WTC11 (cell line): ENCODE measurements at regions not wholly inside any gene's neighbourhood (a gene's known extent, or its start where the extent isn't known, plus 50 kb on each side); places are given as distances from the start of the nearest gene placed in this dataset.

Experiments
- ATAC-seq: fragments of 200-7000 bp; cut with Tn5 transposase; 2 replicates; pipeline ENCODE4 v1.10.0; 2021; ENCODE audit warnings: mild to moderate bottlenecking, moderate library complexity
- CTCF ChIA-PET: fragments of 300-600 bp; sonication (Branson Sonifier 250); formaldehyde crosslinking; loops from one replicate; lab custom pipeline; 2021; ENCODE audit warnings: antibody characterized with exemption; lab: Charles Lee
- POLR2A ChIA-PET: fragments of 350-600 bp; sonication (Branson Sonifier 250); formaldehyde crosslinking; loops from one replicate; lab custom pipeline; 2021; ENCODE audit warnings: antibody characterized with exemption; lab: Charles Lee
- DNase-seq: peaks from one replicate; pipeline ENCODE4 v3.0.0; 2021; ENCODE audit warnings: low spot score
- H3K27ac Mint-ChIP-seq: 2 replicates; pipeline ENCODE4 v1.8.0; 2021; ENCODE audit warnings: mixed read lengths
- H3K27me3 Mint-ChIP-seq: 2 replicates; pipeline ENCODE4 v1.8.0; 2021; ENCODE audit warnings: low read depth, mild to moderate bottlenecking, moderate library complexity, mixed read lengths
- H3K36me3 Mint-ChIP-seq: 2 replicates; pipeline ENCODE4 v1.8.0; 2021; ENCODE audit warnings: mixed read lengths
- H3K4me1 Mint-ChIP-seq: 2 replicates; pipeline ENCODE4 v1.8.0; 2022; ENCODE audit warnings: mixed read lengths
- H3K4me3 Mint-ChIP-seq: 2 replicates; pipeline ENCODE4 v1.8.0; 2021; ENCODE audit warnings: mild to moderate bottlenecking, moderate library complexity, mixed read lengths
- H3K9me3 Mint-ChIP-seq: 2 replicates; pipeline ENCODE4 v1.8.0; 2021; ENCODE audit warnings: mixed read lengths
- CREM ChIP-seq: sonication (generic); formaldehyde crosslinking; IDR thresholded peaks from 2 replicates; pipeline ENCODE4 v1.8.1; 2022; ENCODE audit warnings: mild to moderate bottlenecking, missing genetic modification reagents, moderate library complexity
- FOXJ3 ChIP-seq: sonication (generic); formaldehyde crosslinking; IDR thresholded peaks from 2 replicates; pipeline ENCODE4 v1.9.0; 2021; ENCODE audit warnings: missing genetic modification reagents, mild to moderate bottlenecking, borderline replicate concordance
- FOXP1 ChIP-seq: sonication (generic); formaldehyde crosslinking; IDR thresholded peaks from 2 replicates; pipeline ENCODE4 v1.8.0; 2022; ENCODE audit warnings: missing genetic modification reagents, mild to moderate bottlenecking, moderate library complexity, borderline replicate concordance
- NR3C1 ChIP-seq: sonication (generic); formaldehyde crosslinking; conservative IDR thresholded peaks from 2 replicates; pipeline ENCODE4 v1.8.1; 2023; ENCODE audit warnings: low read depth, mild to moderate bottlenecking, missing genetic modification reagents
- RORB ChIP-seq: fragments of 250-450 bp; sonication (Bioruptor Pico); IDR thresholded peaks from 2 replicates; pipeline ENCODE4 v1.9.0; 2021; ENCODE audit warnings: mild to moderate bottlenecking
- TP53 ChIP-seq: sonication (generic); formaldehyde crosslinking; IDR thresholded peaks from 2 replicates; pipeline ENCODE4 v1.8.1; 2023; ENCODE audit warnings: mild to moderate bottlenecking, missing genetic modification reagents
- ZNF121 ChIP-seq: sonication (generic); formaldehyde crosslinking; IDR thresholded peaks from 2 replicates; pipeline ENCODE4 v1.8.0; 2023; ENCODE audit warnings: missing genetic modification reagents
- ZNF138 ChIP-seq: sonication (generic); formaldehyde crosslinking; conservative IDR thresholded peaks from 2 replicates; pipeline ENCODE4 v1.8.1; 2022; ENCODE audit warnings: mild to moderate bottlenecking, moderate library complexity, missing genetic modification reagents
- ZNF416 ChIP-seq: fragments of 250-450 bp; sonication (Bioruptor Pico); IDR thresholded peaks from 2 replicates; pipeline ENCODE4 v1.9.0; 2021; ENCODE audit warnings: mild to moderate bottlenecking, inconsistent platforms
- ZNF423 ChIP-seq: fragments of 250-450 bp; sonication (Bioruptor Pico); IDR thresholded peaks from 2 replicates; pipeline ENCODE4 v2.1.2; 2022; ENCODE audit warnings: mild to moderate bottlenecking, moderate library complexity
- TF ChIP-seq, protein P1 (sequence below): sonication (generic); formaldehyde crosslinking; conservative IDR thresholded peaks from 2 replicates; pipeline ENCODE4 v1.8.1; 2023; ENCODE audit warnings: mild to moderate bottlenecking, low read depth, missing genetic modification reagents, moderate library complexity
- TF ChIP-seq, protein P2 (sequence below): sonication (generic); formaldehyde crosslinking; conservative IDR thresholded peaks from 2 replicates; pipeline ENCODE4 v1.8.1; 2022; ENCODE audit warnings: mild to moderate bottlenecking, missing genetic modification reagents
- TF ChIP-seq, protein P3 (sequence below): sonication (generic); formaldehyde crosslinking; IDR thresholded peaks from 2 replicates; pipeline ENCODE4 v1.8.1; 2022; ENCODE audit warnings: mild to moderate bottlenecking, moderate library complexity, missing genetic modification reagents
- TF ChIP-seq, protein P4 (sequence below): sonication (generic); formaldehyde crosslinking; IDR thresholded peaks from 2 replicates; pipeline ENCODE4 v1.8.1; 2022; ENCODE audit warnings: missing genetic modification reagents, borderline replicate concordance
- TF ChIP-seq, protein P5 (sequence below): fragments of 250-450 bp; sonication (Bioruptor Pico); IDR thresholded peaks from 2 replicates; pipeline ENCODE4 v1.9.0; 2021; ENCODE audit warnings: moderate library complexity, mild to moderate bottlenecking, inconsistent platforms, borderline replicate concordance
- TF ChIP-seq, protein P6 (sequence below): sonication (generic); formaldehyde crosslinking; IDR thresholded peaks from 2 replicates; pipeline ENCODE4 v1.8.0; 2022; ENCODE audit warnings: mild to moderate bottlenecking, missing genetic modification reagents
- TF ChIP-seq, protein P7 (sequence below): sonication (generic); formaldehyde crosslinking; IDR thresholded peaks from 2 replicates; pipeline ENCODE4 v1.8.1; 2022; ENCODE audit warnings: low read depth, missing genetic modification reagents, borderline replicate concordance

DNA sequence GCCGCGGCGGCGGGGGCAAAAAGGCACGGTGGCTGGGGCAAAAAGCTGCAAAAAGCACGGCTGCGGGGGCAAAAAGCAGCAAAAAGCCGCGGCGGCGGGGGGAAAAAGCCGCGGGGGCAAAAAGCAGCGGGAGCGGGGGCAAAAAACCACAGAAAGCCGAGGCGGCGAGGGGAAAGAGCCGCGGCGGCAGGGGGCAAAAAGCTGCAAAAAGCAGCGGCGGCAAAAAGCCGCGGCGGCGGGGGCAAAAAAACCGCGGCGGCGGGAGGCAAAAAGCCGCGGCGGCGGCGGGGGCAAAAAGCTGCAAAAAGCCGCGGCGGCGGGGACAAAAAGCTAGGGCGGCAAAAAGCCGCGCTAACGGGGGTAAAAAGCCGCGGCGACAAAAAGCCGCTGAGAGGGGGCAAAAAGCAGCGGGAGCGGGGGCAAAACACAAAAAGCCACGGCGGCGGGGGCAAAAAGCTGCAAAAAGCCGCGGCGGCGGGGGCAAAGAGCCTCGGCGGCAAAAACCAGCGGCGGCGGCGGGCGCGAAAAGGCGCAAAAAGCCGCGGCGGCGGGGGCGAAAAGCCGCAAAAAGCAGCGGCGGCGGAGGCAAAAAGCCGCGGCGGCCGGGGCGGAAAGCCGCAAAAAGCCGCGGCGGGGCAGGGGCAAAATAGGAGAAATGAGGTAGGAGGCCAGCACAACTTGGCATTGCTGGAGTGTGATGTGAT, 123.4 kb downstream of the ANKRD30BL start (continued):
- TF ChIP-seq, protein P1, sequence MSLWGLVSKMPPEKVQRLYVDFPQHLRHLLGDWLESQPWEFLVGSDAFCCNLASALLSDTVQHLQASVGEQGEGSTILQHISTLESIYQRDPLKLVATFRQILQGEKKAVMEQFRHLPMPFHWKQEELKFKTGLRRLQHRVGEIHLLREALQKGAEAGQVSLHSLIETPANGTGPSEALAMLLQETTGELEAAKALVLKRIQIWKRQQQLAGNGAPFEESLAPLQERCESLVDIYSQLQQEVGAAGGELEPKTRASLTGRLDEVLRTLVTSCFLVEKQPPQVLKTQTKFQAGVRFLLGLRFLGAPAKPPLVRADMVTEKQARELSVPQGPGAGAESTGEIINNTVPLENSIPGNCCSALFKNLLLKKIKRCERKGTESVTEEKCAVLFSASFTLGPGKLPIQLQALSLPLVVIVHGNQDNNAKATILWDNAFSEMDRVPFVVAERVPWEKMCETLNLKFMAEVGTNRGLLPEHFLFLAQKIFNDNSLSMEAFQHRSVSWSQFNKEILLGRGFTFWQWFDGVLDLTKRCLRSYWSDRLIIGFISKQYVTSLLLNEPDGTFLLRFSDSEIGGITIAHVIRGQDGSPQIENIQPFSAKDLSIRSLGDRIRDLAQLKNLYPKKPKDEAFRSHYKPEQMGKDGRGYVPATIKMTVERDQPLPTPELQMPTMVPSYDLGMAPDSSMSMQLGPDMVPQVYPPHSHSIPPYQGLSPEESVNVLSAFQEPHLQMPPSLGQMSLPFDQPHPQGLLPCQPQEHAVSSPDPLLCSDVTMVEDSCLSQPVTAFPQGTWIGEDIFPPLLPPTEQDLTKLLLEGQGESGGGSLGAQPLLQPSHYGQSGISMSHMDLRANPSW (CRISPR knock-in tag), result no peak
- TF ChIP-seq FOXP1, result no peak

DNA sequence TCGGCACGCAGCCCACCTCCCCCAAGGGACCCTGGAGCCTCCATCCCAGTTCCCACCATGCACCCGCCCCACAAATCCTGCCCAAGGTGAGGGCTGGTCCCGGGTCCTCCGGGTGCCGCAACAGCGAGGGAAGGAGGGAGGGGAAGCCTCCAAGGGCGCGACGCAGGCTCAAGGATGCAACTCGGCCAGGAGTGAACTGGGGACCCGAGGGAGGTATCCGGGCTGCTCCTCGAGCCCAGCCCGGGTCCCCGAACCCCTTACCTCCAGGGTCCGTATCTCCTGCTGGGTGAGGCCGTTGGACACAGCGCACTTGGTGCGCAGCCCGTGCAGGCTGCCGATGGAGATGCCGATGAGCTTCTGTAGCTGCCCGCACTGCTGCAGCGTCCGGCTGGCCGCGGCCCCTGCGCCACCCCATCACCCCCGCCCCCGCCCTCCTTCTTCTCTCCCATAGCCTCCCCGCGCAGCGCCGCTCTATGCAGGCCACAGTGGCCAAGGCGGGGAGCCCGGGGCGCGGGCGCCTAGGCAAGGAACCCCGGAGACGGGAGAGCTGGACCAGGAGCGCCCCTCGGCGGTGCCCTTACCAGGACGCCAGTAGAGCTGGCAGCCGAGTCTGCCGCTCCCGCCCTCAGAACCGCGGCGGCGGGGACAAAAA, 124.1 kb downstream of the ANKRD30BL start:
- H3K9me3 Mint-ChIP-seq, result no peaks in the 10 kb centered on the region
- TF ChIP-seq NR3C1 (CRISPR knock-in tag) (no peak), ZNF121 (CRISPR knock-in tag) (no peak), RORB (no peak)
- TF ChIP-seq, protein P2, sequence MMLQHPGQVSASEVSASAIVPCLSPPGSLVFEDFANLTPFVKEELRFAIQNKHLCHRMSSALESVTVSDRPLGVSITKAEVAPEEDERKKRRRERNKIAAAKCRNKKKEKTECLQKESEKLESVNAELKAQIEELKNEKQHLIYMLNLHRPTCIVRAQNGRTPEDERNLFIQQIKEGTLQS (CRISPR knock-in tag), result no peak
- TF ChIP-seq, protein P3, sequence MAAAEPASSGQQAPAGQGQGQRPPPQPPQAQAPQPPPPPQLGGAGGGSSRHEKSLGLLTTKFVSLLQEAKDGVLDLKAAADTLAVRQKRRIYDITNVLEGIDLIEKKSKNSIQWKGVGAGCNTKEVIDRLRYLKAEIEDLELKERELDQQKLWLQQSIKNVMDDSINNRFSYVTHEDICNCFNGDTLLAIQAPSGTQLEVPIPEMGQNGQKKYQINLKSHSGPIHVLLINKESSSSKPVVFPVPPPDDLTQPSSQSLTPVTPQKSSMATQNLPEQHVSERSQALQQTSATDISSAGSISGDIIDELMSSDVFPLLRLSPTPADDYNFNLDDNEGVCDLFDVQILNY (CRISPR knock-in tag), result no peak
- TF ChIP-seq, all 79 proteins: peak for 0
- DNase-seq, result peak; percentile 65
- POLR2A ChIA-PET, result interaction anchor here (0.8 kb wide), 1 partner anchor 248 kb away, joined by 4 read pairs; no protein-coding TSS in a partner anchor
- Mint-ChIP-seq H3K4me3 (peak overlapping the region; percentile 71), H3K27ac (no peak overlapping the region), H3K4me1 (peaks cover 4% of the 10 kb centered on the region), H3K27me3 (peaks cover 2% of the 10 kb centered on the region), H3K36me3 (no peaks in the 10 kb centered on the region)
- ATAC-seq, result peak; percentile 67
- CTCF ChIA-PET, result interaction anchor here (0.7 to 1.2 kb wide), 2 partner anchors 121 to 236 kb away, joined by 4 to 5 read pairs; no protein-coding TSS in a partner anchor

DNA sequence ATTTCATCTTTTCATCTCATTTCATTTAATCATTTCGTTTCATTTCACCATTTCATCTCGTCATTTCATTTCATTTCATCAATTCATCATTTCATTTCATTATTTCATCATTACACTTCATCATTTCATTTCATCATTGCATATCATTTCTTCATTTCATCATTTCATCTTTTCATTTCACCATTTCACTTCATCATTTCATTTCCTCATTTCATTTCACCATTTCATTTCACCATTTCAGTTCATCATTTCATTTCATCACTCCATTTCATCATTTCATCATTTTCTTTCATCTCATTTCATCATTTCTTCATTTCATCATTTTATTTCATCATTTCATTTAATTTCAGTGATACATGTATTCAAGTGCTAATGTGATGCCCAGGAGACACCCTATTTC, 127.1 kb downstream of the ANKRD30BL start:
- Mint-ChIP-seq H3K4me1 (peaks cover 4% of the 10 kb centered on the region), H3K9me3 (no peaks in the 10 kb centered on the region), H3K36me3 (no peaks in the 10 kb centered on the region), H3K27me3 (no peaks in the 10 kb centered on the region; the same call in none of the 2 replicates), H3K27ac (no peak overlapping the region), H3K4me3 (no peak overlapping the region)
- no peak for DNase-seq
- POLR2A ChIA-PET, result no interaction called here
- CTCF ChIA-PET, result no interaction called here
- ATAC-seq, result no peak
- TF ChIP-seq, protein P4, sequence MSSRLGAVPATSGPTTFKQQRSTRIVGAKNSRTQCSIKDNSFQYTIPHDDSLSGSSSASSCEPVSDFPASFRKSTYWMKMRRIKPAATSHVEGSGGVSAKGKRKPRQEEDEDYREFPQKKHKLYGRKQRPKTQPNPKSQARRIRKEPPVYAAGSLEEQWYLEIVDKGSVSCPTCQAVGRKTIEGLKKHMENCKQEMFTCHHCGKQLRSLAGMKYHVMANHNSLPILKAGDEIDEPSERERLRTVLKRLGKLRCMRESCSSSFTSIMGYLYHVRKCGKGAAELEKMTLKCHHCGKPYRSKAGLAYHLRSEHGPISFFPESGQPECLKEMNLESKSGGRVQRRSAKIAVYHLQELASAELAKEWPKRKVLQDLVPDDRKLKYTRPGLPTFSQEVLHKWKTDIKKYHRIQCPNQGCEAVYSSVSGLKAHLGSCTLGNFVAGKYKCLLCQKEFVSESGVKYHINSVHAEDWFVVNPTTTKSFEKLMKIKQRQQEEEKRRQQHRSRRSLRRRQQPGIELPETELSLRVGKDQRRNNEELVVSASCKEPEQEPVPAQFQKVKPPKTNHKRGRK (CRISPR knock-in tag), result no peak
- TF ChIP-seq, protein P5, sequence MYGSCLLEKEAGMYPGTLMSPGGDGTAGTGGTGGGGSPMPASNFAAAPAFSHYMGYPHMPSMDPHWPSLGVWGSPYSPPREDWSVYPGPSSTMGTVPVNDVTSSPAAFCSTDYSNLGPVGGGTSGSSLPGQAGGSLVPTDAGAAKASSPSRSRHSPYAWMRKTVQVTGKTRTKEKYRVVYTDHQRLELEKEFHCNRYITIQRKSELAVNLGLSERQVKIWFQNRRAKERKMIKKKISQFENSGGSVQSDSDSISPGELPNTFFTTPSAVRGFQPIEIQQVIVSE (CRISPR knock-in tag), result no peak
- no peak for TF ChIP-seq FOXJ3 (CRISPR knock-in tag)
- no peak for TF ChIP-seq TP53 (CRISPR knock-in tag)
- TF ChIP-seq FOXP1, result no peak
- TF ChIP-seq, protein P6, sequence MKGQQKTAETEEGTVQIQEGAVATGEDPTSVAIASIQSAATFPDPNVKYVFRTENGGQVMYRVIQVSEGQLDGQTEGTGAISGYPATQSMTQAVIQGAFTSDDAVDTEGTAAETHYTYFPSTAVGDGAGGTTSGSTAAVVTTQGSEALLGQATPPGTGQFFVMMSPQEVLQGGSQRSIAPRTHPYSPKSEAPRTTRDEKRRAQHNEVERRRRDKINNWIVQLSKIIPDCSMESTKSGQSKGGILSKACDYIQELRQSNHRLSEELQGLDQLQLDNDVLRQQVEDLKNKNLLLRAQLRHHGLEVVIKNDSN (CRISPR knock-in tag), result no peak
- TF ChIP-seq, protein P1 (CRISPR knock-in tag), result no peak
- no peak for TF ChIP-seq ZNF423
- TF ChIP-seq, protein P7, sequence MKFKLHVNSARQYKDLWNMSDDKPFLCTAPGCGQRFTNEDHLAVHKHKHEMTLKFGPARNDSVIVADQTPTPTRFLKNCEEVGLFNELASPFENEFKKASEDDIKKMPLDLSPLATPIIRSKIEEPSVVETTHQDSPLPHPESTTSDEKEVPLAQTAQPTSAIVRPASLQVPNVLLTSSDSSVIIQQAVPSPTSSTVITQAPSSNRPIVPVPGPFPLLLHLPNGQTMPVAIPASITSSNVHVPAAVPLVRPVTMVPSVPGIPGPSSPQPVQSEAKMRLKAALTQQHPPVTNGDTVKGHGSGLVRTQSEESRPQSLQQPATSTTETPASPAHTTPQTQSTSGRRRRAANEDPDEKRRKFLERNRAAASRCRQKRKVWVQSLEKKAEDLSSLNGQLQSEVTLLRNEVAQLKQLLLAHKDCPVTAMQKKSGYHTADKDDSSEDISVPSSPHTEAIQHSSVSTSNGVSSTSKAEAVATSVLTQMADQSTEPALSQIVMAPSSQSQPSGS, result no peak
- TF ChIP-seq ZNF416 (CRISPR knock-in tag), result no peak
- no peak for TF ChIP-seq CREM (CRISPR knock-in tag)
- TF ChIP-seq RORB, result no peak
- no peak for TF ChIP-seq ZNF138 (CRISPR knock-in tag)
